SK-N-SH treated with all-trans-retinoic acid at 6 μM for 48 hours (cell line): ENCODE measurements at regions not wholly inside any gene's neighbourhood (a gene's known extent, or its start where the extent isn't known, plus 50 kb on each side); places are given as distances from the start of the nearest gene placed in this dataset.

Experiments
- ATAC-seq: fragments of 200-7000 bp; cut with Tn5 transposase; 3 replicates; pipeline ENCODE4 v1.9.1; 2020; ENCODE audit warnings: mild to moderate bottlenecking, moderate library complexity
- ARNTL ChIP-seq: fragments of 450-650 bp; formaldehyde crosslinking; IDR thresholded peaks from 2 replicates; pipeline ENCODE4 v1.5.0; 2020; ENCODE audit warnings: low read depth, mild to moderate bottlenecking, moderate library complexity, borderline replicate concordance
- BACH2 ChIP-seq: fragments of 250-450 bp; sonication (Bioruptor Pico); IDR thresholded peaks from 2 replicates; pipeline ENCODE4 v1.9.0; 2021; ENCODE audit warnings: mild to moderate bottlenecking, borderline replicate concordance
- CREB5 ChIP-seq: fragments of 250-450 bp; sonication (Bioruptor Pico); IDR thresholded peaks from 2 replicates; pipeline ENCODE4 v1.5.1; 2020; ENCODE audit warnings: low read depth, mild to moderate bottlenecking, moderate library complexity
- CSDC2 ChIP-seq: fragments of 250-450 bp; sonication (Bioruptor Pico); IDR thresholded peaks from 2 replicates; pipeline ENCODE4 v1.5.0; 2020; ENCODE audit warnings: mild to moderate bottlenecking, moderate library complexity
- CSRNP3 ChIP-seq: fragments of 250-450 bp; sonication (Bioruptor Pico); IDR thresholded peaks from 2 replicates; pipeline ENCODE4 v1.5.1; 2021; ENCODE audit warnings: mild to moderate bottlenecking, moderate library complexity
- ESRRG ChIP-seq: fragments of 250-450 bp; sonication (Bioruptor Pico); IDR thresholded peaks from 2 replicates; pipeline ENCODE4 v1.6.1; 2021; ENCODE audit warnings: mild to moderate bottlenecking
- GLIS3 ChIP-seq: fragments of 250-450 bp; sonication (Bioruptor Pico); IDR thresholded peaks from 2 replicates; pipeline ENCODE4 v1.5.0; 2020; ENCODE audit warnings: mild to moderate bottlenecking, moderate library complexity
- ISL1 ChIP-seq: fragments of 250-450 bp; sonication (Bioruptor Pico); IDR thresholded peaks from 2 replicates; pipeline ENCODE4 v2.1.2; 2022; ENCODE audit warnings: mild to moderate bottlenecking, moderate library complexity
- OSR1 ChIP-seq: fragments of 250-450 bp; sonication (Bioruptor Pico); IDR thresholded peaks from 2 replicates; pipeline ENCODE4 v1.8.0; 2022; ENCODE audit warnings: moderate library complexity, mild to moderate bottlenecking, inconsistent platforms
- PATZ1 ChIP-seq: fragments of 250-450 bp; sonication (Bioruptor Pico); IDR thresholded peaks from 2 replicates; pipeline ENCODE4 v1.8.0; 2020; ENCODE audit warnings: mild to moderate bottlenecking, moderate library complexity, borderline replicate concordance
- POU6F1 ChIP-seq: fragments of 250-450 bp; sonication (Bioruptor Pico); IDR thresholded peaks from 2 replicates; pipeline ENCODE4 v1.8.0; 2021; ENCODE audit warnings: low read depth, mild to moderate bottlenecking, moderate library complexity, borderline replicate concordance
- PPARA ChIP-seq: fragments of 250-450 bp; sonication (Bioruptor Pico); IDR thresholded peaks from 2 replicates; pipeline ENCODE4 v1.5.0; 2020; ENCODE audit warnings: mild to moderate bottlenecking, borderline replicate concordance
- RARB ChIP-seq: fragments of 250-450 bp; sonication (Bioruptor Pico); IDR thresholded peaks from 2 replicates; pipeline ENCODE4 v1.8.0; 2021; ENCODE audit warnings: mild to moderate bottlenecking, moderate library complexity
- SNAI2 ChIP-seq: fragments of 250-450 bp; sonication (Bioruptor Pico); IDR thresholded peaks from 2 replicates; pipeline ENCODE4 v1.5.0; 2020; ENCODE audit warnings: mild to moderate bottlenecking, moderate library complexity
- TCF4 ChIP-seq: fragments of 250-450 bp; sonication (Bioruptor Pico); IDR thresholded peaks from 2 replicates; pipeline ENCODE4 v1.8.0; 2021; ENCODE audit warnings: mild to moderate bottlenecking, moderate library complexity, borderline replicate concordance
- TOX ChIP-seq: fragments of 250-450 bp; sonication (Bioruptor Pico); IDR thresholded peaks from 2 replicates; pipeline ENCODE4 v1.8.0; 2021; ENCODE audit warnings: mild to moderate bottlenecking, moderate library complexity, borderline replicate concordance
- TSHZ2 ChIP-seq: fragments of 250-450 bp; sonication (Bioruptor Pico); IDR thresholded peaks from 2 replicates; pipeline ENCODE4 v1.5.0; 2020; ENCODE audit warnings: mild to moderate bottlenecking, moderate library complexity
- ZC3H10 ChIP-seq: fragments of 250-450 bp; sonication (Bioruptor Pico); IDR thresholded peaks from 2 replicates; pipeline ENCODE4 v1.5.1; 2021; ENCODE audit warnings: mild to moderate bottlenecking, moderate library complexity
- ZFP3 ChIP-seq: fragments of 250-450 bp; sonication (Bioruptor Pico); IDR thresholded peaks from 2 replicates; pipeline ENCODE4 v1.5.0; 2020; ENCODE audit warnings: mild to moderate bottlenecking, moderate library complexity
- ZFP30 ChIP-seq: fragments of 450-650 bp; formaldehyde crosslinking; IDR thresholded peaks from 2 replicates; pipeline ENCODE4 v1.5.0; 2022; ENCODE audit warnings: mild to moderate bottlenecking, moderate library complexity
- ZNF565 ChIP-seq: fragments of 450-650 bp; formaldehyde crosslinking; conservative IDR thresholded peaks from 2 replicates; pipeline ENCODE4 v1.5.0; 2020; ENCODE audit warnings: low read depth, mild to moderate bottlenecking, moderate library complexity
- ZNF70 ChIP-seq: fragments of 450-650 bp; formaldehyde crosslinking; IDR thresholded peaks from 2 replicates; pipeline ENCODE4 v1.5.0; 2020; ENCODE audit warnings: mild to moderate bottlenecking, moderate library complexity
- ZNF8 ChIP-seq: fragments of 450-650 bp; formaldehyde crosslinking; IDR thresholded peaks from 2 replicates; pipeline ENCODE4 v1.5.0; 2020; ENCODE audit warnings: mild to moderate bottlenecking, moderate library complexity

GRCh38 chr10:121322046-121322445 is 276.2 kb downstream of the FGFR2 start:
- TF ChIP-seq ESRRG (CRISPR knock-in tag): no peak
- no peak for TF ChIP-seq SNAI2
- ATAC-seq: no peak

GRCh38 chr10:121322776-121323175 is 275.5 kb downstream of the FGFR2 start:
- no peak for ATAC-seq
- TF ChIP-seq ZFP3 (CRISPR knock-in tag) (no peak), CSDC2 (CRISPR knock-in tag) (no peak), BACH2 (CRISPR knock-in tag) (no peak), TCF4 (CRISPR knock-in tag) (no peak), PPARA (CRISPR knock-in tag) (no peak), ZNF565 (CRISPR knock-in tag) (no peak), TOX (CRISPR knock-in tag) (no peak), POU6F1 (CRISPR knock-in tag) (no peak), ZNF8 (no peak), ZC3H10 (CRISPR knock-in tag) (no peak), CREB5 (CRISPR knock-in tag) (no peak), ZNF70 (CRISPR knock-in tag) (no peak), ARNTL (CRISPR knock-in tag) (no peak), GLIS3 (CRISPR knock-in tag) (no peak), CSRNP3 (CRISPR knock-in tag) (no peak), ESRRG (CRISPR knock-in tag) (no peak), TSHZ2 (no peak), PATZ1 (CRISPR knock-in tag) (no peak), OSR1 (CRISPR knock-in tag) (no peak), RARB (CRISPR knock-in tag) (no peak)

- ATAC-seq: no peak
- no peak for TF ChIP-seq ISL1 (CRISPR knock-in tag)
- TF ChIP-seq BACH2 (CRISPR knock-in tag): no peak
- no peak for TF ChIP-seq CSRNP3 (CRISPR knock-in tag)
- no peak for TF ChIP-seq ZC3H10 (CRISPR knock-in tag)
- TF ChIP-seq CREB5 (CRISPR knock-in tag): no peak
- TF ChIP-seq ZNF70 (CRISPR knock-in tag): no peak
- TF ChIP-seq ZFP3 (CRISPR knock-in tag): no peak
- TF ChIP-seq PATZ1 (CRISPR knock-in tag): no peak
- TF ChIP-seq PPARA (CRISPR knock-in tag): no peak
- no peak for TF ChIP-seq TOX (CRISPR knock-in tag)
- TF ChIP-seq GLIS3 (CRISPR knock-in tag): no peak
- no peak for TF ChIP-seq ZFP30 (CRISPR knock-in tag)
These were observed 274.8 kb downstream of the FGFR2 start for GRCh38 chr10:121323443-121323842.
